ENCODE measurements at regions not wholly inside any gene's neighbourhood (a gene's known extent, or its start where the extent isn't known, plus 50 kb on each side); places are given as distances from the start of the nearest gene placed in this dataset.
"Not testable (repeated sequence)": the region's sequence is repeated elsewhere in the genome, so short reads cannot be mapped to it uniquely, and the experiment has no call there.

DNA sequence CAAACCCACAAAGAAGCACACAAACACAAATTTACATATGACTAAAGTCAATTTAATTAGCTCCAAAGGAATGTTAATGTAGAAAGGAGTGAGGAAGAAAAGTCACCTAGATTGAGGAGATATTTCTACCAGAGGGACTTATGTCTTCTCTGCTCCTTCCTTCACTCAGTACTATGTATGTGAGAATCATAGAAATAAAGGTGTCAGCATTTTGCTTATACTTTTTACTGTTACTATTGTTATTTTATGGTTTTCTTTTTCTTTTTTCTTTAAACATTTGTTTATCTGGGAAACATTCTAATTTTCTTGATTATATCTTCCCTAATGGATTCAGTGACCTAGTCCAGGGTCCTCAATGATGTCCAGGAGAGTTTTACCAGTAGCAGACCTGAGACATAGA is 511.9 kb upstream of the NCAM2 start:
- Histone ChIP-seq H3K36me3 (ENCODE audit: control insufficient read depth in 2 of 2, extremely low read depth in 1 of 2, insufficient read depth in 2 of 2, low read length in 2 of 2) (no peaks in the 10 kb centered on the region), H3K9ac (replicated peaks; ENCODE audit: extremely low read depth, insufficient read depth, low read length) (no peak overlapping the region), H3K4me3 (replicated peaks in 1 of 3; ENCODE audit: insufficient read depth in 1 of 3, low read depth in 1 of 3, low read length in 3 of 3) (no peak overlapping the region), H4K20me1 (replicated peaks; ENCODE audit: control insufficient read depth, extremely low read depth, insufficient read depth, low read length) (no peaks in the 10 kb centered on the region), H3K27ac (ENCODE audit: insufficient read depth, low read depth, low read length) (no peak overlapping the region), H3K9me1 (replicated peaks; ENCODE audit: control insufficient read depth, extremely low read depth, insufficient read depth, low read length) (no peaks in the 10 kb centered on the region), H2AFZ (ENCODE audit: low read depth, low read length) (no peak overlapping the region), H3K27me3 (ENCODE audit: control insufficient read depth in 2 of 2, insufficient read depth in 2 of 2, low read length in 2 of 2) (no peaks in the 10 kb centered on the region), H3K4me1 (ENCODE audit: control insufficient read depth, extremely low read depth, insufficient read depth, low read length) (no peaks in the 10 kb centered on the region), H3K79me2 (ENCODE audit: control insufficient read depth, insufficient read depth, low read length) (no peaks in the 10 kb centered on the region), H3K4me2 (ENCODE audit: insufficient read depth, low read length) (no peak overlapping the region), H3K9me3 (replicated peaks; ENCODE audit: control insufficient read depth, insufficient read depth, low read length) (no peaks in the 10 kb centered on the region)
- BruUV-seq (replicated peaks): no TSS peak
- ChIA-PET CTCF (no interaction called here), POLR2A (no interaction called here)
- TF ChIP-seq POLR2AphosphoS5 (IDR thresholded peaks at IDR 0.05; ENCODE audit: insufficient read depth, low read depth, low read length) (no peak), EZH2 (IDR thresholded peaks at IDR 0.05; ENCODE audit: borderline replicate concordance, low read depth, low read length, severe bottlenecking) (no peak), FOS (IDR thresholded peaks at IDR 0.05; ENCODE audit: borderline replicate concordance, insufficient read depth, low read length) (no peak), POLR2A (IDR thresholded peaks at IDR 0.05; ENCODE audit: low read depth, low read length) (no peak), MYC (IDR thresholded peaks at IDR 0.05; ENCODE audit: low read depth, low read length) (no peak), GATA2 (IDR thresholded peaks at IDR 0.05; ENCODE audit: insufficient read depth, insufficient read length, low read depth, low read length) (no peak), JUN (IDR thresholded peaks at IDR 0.05; ENCODE audit: borderline replicate concordance, insufficient read depth, insufficient read length, low read depth) (no peak)
- TF ChIP-seq, protein P1, sequence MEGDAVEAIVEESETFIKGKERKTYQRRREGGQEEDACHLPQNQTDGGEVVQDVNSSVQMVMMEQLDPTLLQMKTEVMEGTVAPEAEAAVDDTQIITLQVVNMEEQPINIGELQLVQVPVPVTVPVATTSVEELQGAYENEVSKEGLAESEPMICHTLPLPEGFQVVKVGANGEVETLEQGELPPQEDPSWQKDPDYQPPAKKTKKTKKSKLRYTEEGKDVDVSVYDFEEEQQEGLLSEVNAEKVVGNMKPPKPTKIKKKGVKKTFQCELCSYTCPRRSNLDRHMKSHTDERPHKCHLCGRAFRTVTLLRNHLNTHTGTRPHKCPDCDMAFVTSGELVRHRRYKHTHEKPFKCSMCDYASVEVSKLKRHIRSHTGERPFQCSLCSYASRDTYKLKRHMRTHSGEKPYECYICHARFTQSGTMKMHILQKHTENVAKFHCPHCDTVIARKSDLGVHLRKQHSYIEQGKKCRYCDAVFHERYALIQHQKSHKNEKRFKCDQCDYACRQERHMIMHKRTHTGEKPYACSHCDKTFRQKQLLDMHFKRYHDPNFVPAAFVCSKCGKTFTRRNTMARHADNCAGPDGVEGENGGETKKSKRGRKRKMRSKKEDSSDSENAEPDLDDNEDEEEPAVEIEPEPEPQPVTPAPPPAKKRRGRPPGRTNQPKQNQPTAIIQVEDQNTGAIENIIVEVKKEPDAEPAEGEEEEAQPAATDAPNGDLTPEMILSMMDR (IDR thresholded peaks at IDR 0.05; ENCODE audit: extremely low read depth in 1 of 2, insufficient read depth in 1 of 2, low read depth in 1 of 2, low read length in 2 of 2): no peak
- TF ChIP-seq, protein P2, sequence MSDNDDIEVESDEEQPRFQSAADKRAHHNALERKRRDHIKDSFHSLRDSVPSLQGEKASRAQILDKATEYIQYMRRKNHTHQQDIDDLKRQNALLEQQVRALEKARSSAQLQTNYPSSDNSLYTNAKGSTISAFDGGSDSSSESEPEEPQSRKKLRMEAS (IDR thresholded peaks at IDR 0.05; ENCODE audit: insufficient read depth, insufficient read length): no peak
- dilution Hi-C loops (cut with MboI; ENCODE audit: extremely low pct_ligation_motif_present, low sequenced_read_pairs): no loop called here
- FAIRE-seq (no peak), DNase-seq (ENCODE audit: low read depth, low spot score) (no peak)
- intact Hi-C loops (cut with micrococcal nuclease): no loop called here

DNA sequence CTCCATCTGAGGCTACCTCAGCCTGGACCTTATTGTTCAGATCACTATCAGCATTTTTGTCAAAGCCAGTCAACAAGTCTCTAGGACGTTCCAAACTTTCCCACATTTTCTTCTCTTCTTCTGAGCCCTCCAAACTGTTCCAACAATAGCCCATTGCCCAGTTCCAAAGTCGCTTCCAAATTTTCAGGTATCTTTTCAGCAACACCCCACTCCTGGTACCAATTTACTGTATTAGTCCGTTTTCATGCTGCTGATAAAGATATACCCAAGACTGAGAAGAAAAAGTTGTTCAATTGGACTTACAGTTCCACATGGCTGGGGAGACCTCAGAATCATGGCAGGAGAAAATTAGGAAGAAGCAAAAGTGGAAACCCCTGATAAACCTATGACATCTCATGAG is 495.3 kb upstream of the NCAM2 start:
- H3K9me1 ChIP-seq (replicated peaks; ENCODE audit: control insufficient read depth, extremely low read depth, insufficient read depth, low read length); H3K27ac ChIP-seq (ENCODE audit: insufficient read depth, low read depth, low read length); H3K9ac ChIP-seq (replicated peaks; ENCODE audit: extremely low read depth, insufficient read depth, low read length); POLR2A ChIA-PET; CTCF ChIA-PET; H3K4me3 ChIP-seq (replicated peaks in 1 of 3; ENCODE audit: insufficient read depth in 1 of 3, low read depth in 1 of 3, low read length in 3 of 3); H4K20me1 ChIP-seq (replicated peaks; ENCODE audit: control insufficient read depth, extremely low read depth, insufficient read depth, low read length); H2AFZ ChIP-seq (ENCODE audit: low read depth, low read length); intact Hi-C loops (cut with micrococcal nuclease); dilution Hi-C loops (cut with MboI; ENCODE audit: extremely low pct_ligation_motif_present, low sequenced_read_pairs); BruUV-seq (replicated peaks); H3K27me3 ChIP-seq (ENCODE audit: control insufficient read depth in 2 of 2, insufficient read depth in 2 of 2, low read length in 2 of 2); H3K79me2 ChIP-seq (ENCODE audit: control insufficient read depth, insufficient read depth, low read length); H3K36me3 ChIP-seq (ENCODE audit: control insufficient read depth in 2 of 2, extremely low read depth in 1 of 2, insufficient read depth in 2 of 2, low read length in 2 of 2); H3K9me3 ChIP-seq (replicated peaks; ENCODE audit: control insufficient read depth, insufficient read depth, low read length); FAIRE-seq; H3K4me1 ChIP-seq (ENCODE audit: control insufficient read depth, extremely low read depth, insufficient read depth, low read length); H3K4me2 ChIP-seq (ENCODE audit: insufficient read depth, low read length); DNase-seq (ENCODE audit: low read depth, low spot score): not testable (repeated sequence)

Data from endothelial cell of umbilical vein (primary cell).